GM23338 (cell line): ENCODE measurements at regions not wholly inside any gene's neighbourhood (a gene's known extent, or its start where the extent isn't known, plus 50 kb on each side); places are given as distances from the start of the nearest gene placed in this dataset.

ENCODE experiments used
- ATAC-seq: fragments of 200-7000 bp; cut with Tn5 transposase; 3 replicates; pipeline ENCODE4 v1.9.1; 2020
- DNase-seq: peaks from one replicate; pipeline ENCODE4 v3.0.0-alpha.2; 2015; ENCODE audit warnings: low spot score
- H2AFZ ChIP-seq: fragments of 200-600 bp; sonication (generic); 2 replicates; pipeline ENCODE4 v1.8.0; 2016; ENCODE audit warnings: antibody characterized with exemption, mild to moderate bottlenecking, moderate library complexity
- H3F3A ChIP-seq: fragments of 200-600 bp; sonication (generic); replicated peaks from 2 replicates; pipeline ENCODE4 v1.8.0; 2017; ENCODE audit warnings: antibody characterized with exemption, mixed run types, low read depth
- H3K27ac ChIP-seq: fragments of 200-600 bp; sonication (generic); 2 replicates; pipeline ENCODE4 v1.6.1; 2016; ENCODE audit warnings: low read depth
- H3K27me3 ChIP-seq: fragments of 200-600 bp; sonication (generic); 2 replicates; pipeline ENCODE4 v1.8.0; 2016; ENCODE audit warnings: mild to moderate bottlenecking, mixed run types, moderate library complexity; ENCODE audit not compliant: insufficient read depth
- H3K36me3 ChIP-seq: fragments of 200-600 bp; sonication (generic); 2 replicates; pipeline ENCODE4 v1.8.0; 2016; ENCODE audit warnings: mild to moderate bottlenecking; ENCODE audit not compliant: insufficient read depth
- H3K4me1 ChIP-seq: fragments of 200-600 bp; sonication (generic); 2 replicates; pipeline ENCODE4 v1.8.0; 2016; ENCODE audit warnings: mild to moderate bottlenecking, moderate library complexity; ENCODE audit not compliant: insufficient read depth
- H3K4me2 ChIP-seq: fragments of 200-600 bp; sonication (generic); 2 replicates; pipeline ENCODE4 v1.7.1; 2017; ENCODE audit warnings: mixed run types
- H3K4me3 ChIP-seq: fragments of 200-600 bp; sonication (generic); 2 replicates; pipeline ENCODE4 v1.6.1; 2016; ENCODE audit warnings: mixed run types
- H3K79me2 ChIP-seq: fragments of 200-600 bp; sonication (generic); replicated peaks from 2 replicates; pipeline ENCODE4 v1.8.0; 2017; ENCODE audit warnings: mild to moderate bottlenecking; ENCODE audit not compliant: insufficient read depth
- H3K9me2 ChIP-seq: fragments of 200-600 bp; sonication (generic); 2 replicates; pipeline ENCODE4 v1.8.0; 2017; ENCODE audit not compliant: insufficient read depth
- H4K20me1 ChIP-seq: fragments of 200-600 bp; sonication (generic); replicated peaks from 2 replicates; pipeline ENCODE4 v1.8.0; 2017; ENCODE audit warnings: mild to moderate bottlenecking; ENCODE audit not compliant: insufficient read depth
- H3K27ac Mint-ChIP-seq: 2 replicates; pipeline ENCODE4 v1.8.0; 2020; ENCODE audit warnings: inconsistent platforms, mild to moderate bottlenecking, moderate library complexity, mixed read lengths
- H3K27me3 Mint-ChIP-seq: 3 replicates; pipeline ENCODE4 v1.8.0; 2022; ENCODE audit warnings: low read depth, mild to moderate bottlenecking, moderate library complexity, mixed read lengths, inconsistent platforms; ENCODE audit not compliant: insufficient read depth, poor library complexity
- H3K36me3 Mint-ChIP-seq: 3 replicates; pipeline ENCODE4 v1.8.0; 2021; ENCODE audit warnings: low read depth, mild to moderate bottlenecking, inconsistent platforms, moderate library complexity, mixed read lengths
- H3K4me1 Mint-ChIP-seq: 3 replicates; pipeline ENCODE4 v1.8.0; 2020; ENCODE audit warnings: mild to moderate bottlenecking, inconsistent platforms, mixed read lengths
- H3K4me3 Mint-ChIP-seq: 3 replicates; pipeline ENCODE4 v1.8.0; 2021; ENCODE audit warnings: moderate library complexity, mild to moderate bottlenecking, inconsistent platforms, mixed read lengths
- H3K9me3 Mint-ChIP-seq: 3 replicates; pipeline ENCODE4 v1.8.0; 2020; ENCODE audit warnings: moderate library complexity, mild to moderate bottlenecking, inconsistent platforms, mixed read lengths
- CREB1 ChIP-seq: fragments of 250-450 bp; sonication (Bioruptor Pico); IDR thresholded peaks from 2 replicates; pipeline ENCODE4 v1.5.0; 2020; ENCODE audit warnings: low read depth, mild to moderate bottlenecking, moderate library complexity
- CTCF ChIP-seq, 2 experiments: fragments of 200-600 bp in 1 of 2; sonication (generic) in 1 of 2; conservative IDR thresholded peaks; 2 replicates each; pipeline versions ENCODE4 v1.5.1 to v1.6.1; 2016 to 2017; ENCODE audit warnings: antibody characterized with exemption in 2 of 2, low read depth in 2 of 2, mild to moderate bottlenecking in 2 of 2, moderate library complexity in 1 of 2
- EZH2 ChIP-seq: fragments of 200-600 bp; sonication (generic); IDR thresholded peaks from one replicate; pipeline ENCODE4 v1.8.0; 2017; ENCODE audit warnings: antibody characterized with exemption, mild to moderate bottlenecking, low read depth; ENCODE audit not compliant: unreplicated experiment
- EZH2phosphoT487 ChIP-seq: fragments of 200-600 bp; sonication (generic); IDR thresholded peaks from one replicate; pipeline ENCODE4 v1.8.1; 2018; ENCODE audit warnings: antibody characterized with exemption; ENCODE audit not compliant: unreplicated experiment
- NANOG ChIP-seq: IDR thresholded peaks from 2 replicates; pipeline ENCODE4 v1.6.1; 2016; ENCODE audit warnings: antibody characterized with exemption, borderline replicate concordance
- POLR2AphosphoS5 ChIP-seq: IDR thresholded peaks from 2 replicates; pipeline ENCODE4 v1.6.1; 2016; ENCODE audit warnings: antibody characterized with exemption, low read depth
- STAT1 ChIP-seq: IDR thresholded peaks from one replicate; pipeline ENCODE4 v1.6.1; 2016; ENCODE audit warnings: antibody characterized with exemption; ENCODE audit not compliant: unreplicated experiment
- ZNF114 ChIP-seq: fragments of 250-450 bp; sonication (Bioruptor Pico); IDR thresholded peaks from 2 replicates; pipeline ENCODE4 v1.5.0; 2020; ENCODE audit warnings: mild to moderate bottlenecking, moderate library complexity
- ZNF331 ChIP-seq: fragments of 250-450 bp; sonication (Bioruptor Pico); IDR thresholded peaks from 2 replicates; pipeline ENCODE4 v1.5.0; 2020; ENCODE audit warnings: low read depth, mild to moderate bottlenecking, moderate library complexity
- TF ChIP-seq, protein P1 (sequence below): fragments of 250-450 bp; sonication (Bioruptor Pico); IDR thresholded peaks from 2 replicates; pipeline ENCODE4 v1.5.0; 2020; ENCODE audit warnings: mild to moderate bottlenecking, moderate library complexity

GRCh38 chr6:147820520-147820919 lies 312.0 kb downstream of the SAMD5 start:
- ATAC-seq (no peak), DNase-seq (no peak)
- H3K9me3 Mint-ChIP-seq: no peaks in the 10 kb centered on the region
- no peaks in the 10 kb centered on the region for H3K79me2 ChIP-seq
- no peaks in the 10 kb centered on the region for H3K9me2 ChIP-seq
- no peaks in the 10 kb centered on the region for H3K27me3 Mint-ChIP-seq
- no peaks in the 10 kb centered on the region for H3K36me3 ChIP-seq
- H3K4me1 ChIP-seq: no peaks in the 10 kb centered on the region
- no peak overlapping the region for H2AFZ ChIP-seq
- TF ChIP-seq ZNF114 (CRISPR knock-in tag): no peak
- no peaks in the 10 kb centered on the region for H4K20me1 ChIP-seq
- no peak overlapping the region for H3K4me3 Mint-ChIP-seq
- no peak overlapping the region for H3K4me2 ChIP-seq
- H3F3A ChIP-seq: no peaks in the 10 kb centered on the region
- no peaks in the 10 kb centered on the region for H3K27me3 ChIP-seq
- no peaks in the 10 kb centered on the region for H3K36me3 Mint-ChIP-seq
- H3K4me3 ChIP-seq: no peak overlapping the region
- peaks cover 14% of the 10 kb centered on the region; the same call in 2 of the 3 replicates for H3K4me1 Mint-ChIP-seq
- H3K27ac ChIP-seq: no peak overlapping the region
- H3K27ac Mint-ChIP-seq: no peak overlapping the region

- no peaks in the 10 kb centered on the region for H3F3A ChIP-seq
- DNase-seq (peak; percentile 9), ATAC-seq (peak; percentile 51)
- no peaks in the 10 kb centered on the region for H3K36me3 Mint-ChIP-seq
- peak overlapping the region; percentile 28; the same call in 1 of the 2 replicates for H2AFZ ChIP-seq
- no peak for TF ChIP-seq EZH2
- TF ChIP-seq ZNF331 (CRISPR knock-in tag): no peak
- no peak for TF ChIP-seq STAT1
- no peak for TF ChIP-seq CREB1 (CRISPR knock-in tag)
- H3K27me3 ChIP-seq: no peaks in the 10 kb centered on the region
- peaks cover 14% of the 10 kb centered on the region; the same call in 2 of the 3 replicates for H3K4me1 Mint-ChIP-seq
- no peak overlapping the region for H3K4me3 Mint-ChIP-seq
- H3K27ac Mint-ChIP-seq: no peak overlapping the region
- H3K4me2 ChIP-seq: no peak overlapping the region
- no peaks in the 10 kb centered on the region for H3K79me2 ChIP-seq
- H3K4me3 ChIP-seq: no peak overlapping the region
- H3K27ac ChIP-seq: no peak overlapping the region
- no peaks in the 10 kb centered on the region for H3K4me1 ChIP-seq
- H3K27me3 Mint-ChIP-seq: no peaks in the 10 kb centered on the region
- no peaks in the 10 kb centered on the region for H3K9me3 Mint-ChIP-seq
- no peaks in the 10 kb centered on the region for H3K9me2 ChIP-seq
- no peaks in the 10 kb centered on the region for H3K36me3 ChIP-seq
- no peaks in the 10 kb centered on the region for H4K20me1 ChIP-seq
Measured at GRCh38 chr6:147821295-147821897, 312.9 kb downstream of the SAMD5 start.

DNA sequence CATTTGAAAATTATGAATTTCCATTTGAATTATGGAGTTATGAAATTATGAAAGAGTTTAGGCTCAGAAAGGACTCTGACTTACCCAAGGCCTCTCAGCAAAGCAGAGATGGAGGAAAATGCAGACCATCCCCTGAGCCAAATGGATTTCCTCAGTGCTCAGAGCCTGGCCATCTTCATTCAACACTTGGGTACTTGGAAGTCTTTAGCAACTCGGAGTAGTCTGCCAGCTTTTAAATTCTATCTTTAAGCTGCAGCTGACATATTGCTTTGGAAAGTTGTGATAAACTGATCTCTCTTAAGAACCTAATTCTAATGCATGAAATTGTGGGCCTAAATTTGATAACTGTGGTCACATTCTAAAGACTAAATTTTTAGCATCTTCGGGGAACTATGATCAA lies 315.4 kb downstream of the SAMD5 start:
- Histone ChIP-seq H4K20me1 (no peaks in the 10 kb centered on the region), H3F3A (no peaks in the 10 kb centered on the region), H3K36me3 (no peaks in the 10 kb centered on the region), H3K27me3 (no peaks in the 10 kb centered on the region), H2AFZ (no peak overlapping the region), H3K4me1 (no peaks in the 10 kb centered on the region), H3K27ac (no peak overlapping the region), H3K4me2 (no peak overlapping the region), H3K4me3 (no peak overlapping the region), H3K79me2 (no peaks in the 10 kb centered on the region), H3K9me2 (no peaks in the 10 kb centered on the region)
- DNase-seq: no peak
- ATAC-seq: no peak
- H3K4me1 Mint-ChIP-seq: peaks cover 14% of the 10 kb centered on the region; the same call in 2 of the 3 replicates
- no peaks in the 10 kb centered on the region for H3K9me3 Mint-ChIP-seq
- H3K4me3 Mint-ChIP-seq: no peak overlapping the region
- H3K27ac Mint-ChIP-seq: no peak overlapping the region
- H3K27me3 Mint-ChIP-seq: no peaks in the 10 kb centered on the region
- H3K36me3 Mint-ChIP-seq: no peaks in the 10 kb centered on the region
- TF ChIP-seq, protein P1, sequence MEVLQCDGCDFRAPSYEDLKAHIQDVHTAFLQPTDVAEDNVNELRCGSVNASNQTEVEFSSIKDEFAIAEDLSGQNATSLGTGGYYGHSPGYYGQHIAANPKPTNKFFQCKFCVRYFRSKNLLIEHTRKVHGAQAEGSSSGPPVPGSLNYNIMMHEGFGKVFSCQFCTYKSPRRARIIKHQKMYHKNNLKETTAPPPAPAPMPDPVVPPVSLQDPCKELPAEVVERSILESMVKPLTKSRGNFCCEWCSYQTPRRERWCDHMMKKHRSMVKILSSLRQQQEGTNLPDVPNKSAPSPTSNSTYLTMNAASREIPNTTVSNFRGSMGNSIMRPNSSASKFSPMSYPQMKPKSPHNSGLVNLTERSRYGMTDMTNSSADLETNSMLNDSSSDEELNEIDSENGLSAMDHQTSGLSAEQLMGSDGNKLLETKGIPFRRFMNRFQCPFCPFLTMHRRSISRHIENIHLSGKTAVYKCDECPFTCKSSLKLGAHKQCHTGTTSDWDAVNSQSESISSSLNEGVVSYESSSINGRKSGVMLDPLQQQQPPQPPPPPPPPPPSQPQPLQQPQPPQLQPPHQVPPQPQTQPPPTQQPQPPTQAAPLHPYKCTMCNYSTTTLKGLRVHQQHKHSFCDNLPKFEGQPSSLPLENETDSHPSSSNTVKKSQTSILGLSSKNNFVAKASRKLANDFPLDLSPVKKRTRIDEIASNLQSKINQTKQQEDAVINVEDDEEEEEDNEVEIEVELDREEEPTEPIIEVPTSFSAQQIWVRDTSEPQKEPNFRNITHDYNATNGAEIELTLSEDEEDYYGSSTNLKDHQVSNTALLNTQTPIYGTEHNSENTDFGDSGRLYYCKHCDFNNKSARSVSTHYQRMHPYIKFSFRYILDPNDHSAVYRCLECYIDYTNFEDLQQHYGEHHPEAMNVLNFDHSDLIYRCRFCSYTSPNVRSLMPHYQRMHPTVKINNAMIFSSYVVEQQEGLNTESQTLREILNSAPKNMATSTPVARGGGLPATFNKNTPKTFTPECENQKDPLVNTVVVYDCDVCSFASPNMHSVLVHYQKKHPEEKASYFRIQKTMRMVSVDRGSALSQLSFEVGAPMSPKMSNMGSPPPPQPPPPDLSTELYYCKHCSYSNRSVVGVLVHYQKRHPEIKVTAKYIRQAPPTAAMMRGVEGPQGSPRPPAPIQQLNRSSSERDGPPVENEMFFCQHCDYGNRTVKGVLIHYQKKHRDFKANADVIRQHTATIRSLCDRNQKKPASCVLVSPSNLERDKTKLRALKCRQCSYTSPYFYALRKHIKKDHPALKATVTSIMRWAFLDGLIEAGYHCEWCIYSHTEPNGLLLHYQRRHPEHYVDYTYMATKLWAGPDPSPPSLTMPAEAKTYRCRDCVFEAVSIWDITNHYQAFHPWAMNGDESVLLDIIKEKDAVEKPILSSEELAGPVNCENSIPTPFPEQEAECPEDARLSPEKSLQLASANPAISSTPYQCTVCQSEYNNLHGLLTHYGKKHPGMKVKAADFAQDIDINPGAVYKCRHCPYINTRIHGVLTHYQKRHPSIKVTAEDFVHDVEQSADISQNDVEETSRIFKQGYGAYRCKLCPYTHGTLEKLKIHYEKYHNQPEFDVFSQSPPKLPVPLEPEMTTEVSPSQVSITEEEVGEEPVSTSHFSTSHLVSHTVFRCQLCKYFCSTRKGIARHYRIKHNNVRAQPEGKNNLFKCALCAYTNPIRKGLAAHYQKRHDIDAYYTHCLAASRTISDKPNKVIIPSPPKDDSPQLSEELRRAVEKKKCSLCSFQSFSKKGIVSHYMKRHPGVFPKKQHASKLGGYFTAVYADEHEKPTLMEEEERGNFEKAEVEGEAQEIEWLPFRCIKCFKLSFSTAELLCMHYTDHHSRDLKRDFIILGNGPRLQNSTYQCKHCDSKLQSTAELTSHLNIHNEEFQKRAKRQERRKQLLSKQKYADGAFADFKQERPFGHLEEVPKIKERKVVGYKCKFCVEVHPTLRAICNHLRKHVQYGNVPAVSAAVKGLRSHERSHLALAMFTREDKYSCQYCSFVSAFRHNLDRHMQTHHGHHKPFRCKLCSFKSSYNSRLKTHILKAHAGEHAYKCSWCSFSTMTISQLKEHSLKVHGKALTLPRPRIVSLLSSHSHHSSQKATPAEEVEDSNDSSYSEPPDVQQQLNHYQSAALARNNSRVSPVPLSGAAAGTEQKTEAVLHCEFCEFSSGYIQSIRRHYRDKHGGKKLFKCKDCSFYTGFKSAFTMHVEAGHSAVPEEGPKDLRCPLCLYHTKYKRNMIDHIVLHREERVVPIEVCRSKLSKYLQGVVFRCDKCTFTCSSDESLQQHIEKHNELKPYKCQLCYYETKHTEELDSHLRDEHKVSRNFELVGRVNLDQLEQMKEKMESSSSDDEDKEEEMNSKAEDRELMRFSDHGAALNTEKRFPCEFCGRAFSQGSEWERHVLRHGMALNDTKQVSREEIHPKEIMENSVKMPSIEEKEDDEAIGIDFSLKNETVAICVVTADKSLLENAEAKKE (CRISPR knock-in tag): no peak
- TF ChIP-seq CTCF (conservative IDR thresholded peaks at IDR 0.05; ENCODE audit: low read depth in 2 of 2) (no peak), POLR2AphosphoS5 (no peak), NANOG (no peak), EZH2phosphoT487 (no peak)
